ENCODE measurements at regions not wholly inside any gene's neighbourhood (a gene's known extent, or its start where the extent isn't known, plus 50 kb on each side); places are given as distances from the start of the nearest gene placed in this dataset.

- Histone ChIP-seq H3K4ac (ENCODE audit: low read depth, low read length) (no peak overlapping the region), H3K4me3 (ENCODE audit: insufficient read depth, low read depth, low read length) (no peak overlapping the region), H3K79me1 (ENCODE audit: low read depth in 1 of 2, low read length in 2 of 2) (no peaks in the 10 kb centered on the region), H4K8ac (ENCODE audit: low read depth in 2 of 2, low read length in 2 of 2) (no peak overlapping the region), H4K91ac (ENCODE audit: insufficient read depth, low read depth, low read length) (no peak overlapping the region), H3K27me3 (ENCODE audit: control insufficient read depth, insufficient read depth, low read length) (no peaks in the 10 kb centered on the region), H3K9me1 (ENCODE audit: insufficient read depth, low read length) (no peaks in the 10 kb centered on the region), H3K9ac (ENCODE audit: low read depth, low read length) (no peak overlapping the region), H2BK15ac (ENCODE audit: low read depth, low read length) (no peak overlapping the region), H3K56ac (ENCODE audit: extremely low read depth, insufficient read depth, low read length) (no peak overlapping the region), H3K23ac (ENCODE audit: low read depth, low read length) (no peak overlapping the region), H2AFZ (replicated peaks; ENCODE audit: low read length, poor library complexity) (no peak overlapping the region), H3K4me1 (ENCODE audit: control insufficient read depth, insufficient read depth, low read length) (no peaks in the 10 kb centered on the region), H3K4me2 (ENCODE audit: low read depth, low read length) (no peak overlapping the region), H3K9me3 (ENCODE audit: control insufficient read depth, insufficient read depth, low read length) (peaks cover 10% of the 10 kb centered on the region), H2AK5ac (ENCODE audit: low read depth, low read length) (no peak overlapping the region), H3K14ac (replicated peaks; ENCODE audit: low read depth, low read length) (no peak overlapping the region), H2AK9ac (replicated peaks; ENCODE audit: low read depth, low read length, poor library complexity) (no peak overlapping the region), H2BK20ac (ENCODE audit: low read depth, low read length) (no peak overlapping the region), H3K18ac (ENCODE audit: low read depth, low read length) (no peak overlapping the region), H3K27ac (ENCODE audit: insufficient read depth, low read length) (no peak overlapping the region), H4K5ac (ENCODE audit: low read depth, low read length) (no peak overlapping the region), H2BK120ac (ENCODE audit: low read depth, low read length) (no peak overlapping the region), H4K20me1 (ENCODE audit: insufficient read depth, low read length) (no peaks in the 10 kb centered on the region), H3K36me3 (ENCODE audit: control insufficient read depth, insufficient read depth, low read length) (no peaks in the 10 kb centered on the region), H2BK5ac (ENCODE audit: low read depth, low read length, poor library complexity, severe bottlenecking) (no peak overlapping the region)
- dilution Hi-C loops (cut with HindIII; ENCODE audit: low sequenced_read_pairs, unreplicated experiment): no loop called here
- in situ Hi-C loops (cut with MboI; ENCODE audit: low sequenced_read_pairs): no loop called here
- DNase-seq (no peak), ATAC-seq (ENCODE audit: low read depth) (no peak)
- WGBS, 2 experiments (ENCODE audit: extremely low coverage in 2 of 2, insufficient read length in 1 of 2): no CpG with 5 or more reads among the region's 3 CpGs
- ChIA-PET POLR2A (ENCODE audit: unreplicated experiment) (no interaction called here), CTCF (no interaction called here)
- TF ChIP-seq MAFK (IDR thresholded peaks at IDR 0.05; ENCODE audit: low read depth, low read length): no peak
- no peak for TF ChIP-seq ELK1 (IDR thresholded peaks at IDR 0.05; ENCODE audit: borderline replicate concordance, low read depth, low read length)
- TF ChIP-seq MXI1 (IDR thresholded peaks at IDR 0.05; ENCODE audit: borderline replicate concordance, low read depth, low read length): no peak
- no peak for TF ChIP-seq POLR2A (IDR thresholded peaks at IDR 0.05; ENCODE audit: low read depth, low read length)
- TF ChIP-seq RAD21 (IDR thresholded peaks at IDR 0.05; ENCODE audit: low read length): no peak
- TF ChIP-seq, protein P1, sequence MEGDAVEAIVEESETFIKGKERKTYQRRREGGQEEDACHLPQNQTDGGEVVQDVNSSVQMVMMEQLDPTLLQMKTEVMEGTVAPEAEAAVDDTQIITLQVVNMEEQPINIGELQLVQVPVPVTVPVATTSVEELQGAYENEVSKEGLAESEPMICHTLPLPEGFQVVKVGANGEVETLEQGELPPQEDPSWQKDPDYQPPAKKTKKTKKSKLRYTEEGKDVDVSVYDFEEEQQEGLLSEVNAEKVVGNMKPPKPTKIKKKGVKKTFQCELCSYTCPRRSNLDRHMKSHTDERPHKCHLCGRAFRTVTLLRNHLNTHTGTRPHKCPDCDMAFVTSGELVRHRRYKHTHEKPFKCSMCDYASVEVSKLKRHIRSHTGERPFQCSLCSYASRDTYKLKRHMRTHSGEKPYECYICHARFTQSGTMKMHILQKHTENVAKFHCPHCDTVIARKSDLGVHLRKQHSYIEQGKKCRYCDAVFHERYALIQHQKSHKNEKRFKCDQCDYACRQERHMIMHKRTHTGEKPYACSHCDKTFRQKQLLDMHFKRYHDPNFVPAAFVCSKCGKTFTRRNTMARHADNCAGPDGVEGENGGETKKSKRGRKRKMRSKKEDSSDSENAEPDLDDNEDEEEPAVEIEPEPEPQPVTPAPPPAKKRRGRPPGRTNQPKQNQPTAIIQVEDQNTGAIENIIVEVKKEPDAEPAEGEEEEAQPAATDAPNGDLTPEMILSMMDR (conservative IDR thresholded peaks at IDR 0.05; ENCODE audit: low read depth, low read length): no peak
- TF ChIP-seq FOS (IDR thresholded peaks at IDR 0.05; ENCODE audit: low read depth, low read length): no peak
- TF ChIP-seq SMC3 (IDR thresholded peaks at IDR 0.05; ENCODE audit: low read depth, low read length): no peak
- no peak for TF ChIP-seq CEBPB (IDR thresholded peaks at IDR 0.05; ENCODE audit: low read depth, low read length)
- no peak for TF ChIP-seq BHLHE40 (IDR thresholded peaks at IDR 0.05; ENCODE audit: low read depth, low read length)
- TF ChIP-seq RCOR1 (IDR thresholded peaks at IDR 0.05; ENCODE audit: insufficient replicate concordance, low read length): no peak
- TF ChIP-seq NFE2L2 (IDR thresholded peaks at IDR 0.05; ENCODE audit: low read depth, low read length): no peak
- TF ChIP-seq MAZ (IDR thresholded peaks at IDR 0.05; ENCODE audit: borderline replicate concordance, low read depth, low read length): no peak
- no peak for TF ChIP-seq USF2 (IDR thresholded peaks at IDR 0.05; ENCODE audit: low read depth, low read length)
- no peak for TF ChIP-seq RFX5 (IDR thresholded peaks at IDR 0.05; ENCODE audit: low read depth, low read length)
- no peak for TF ChIP-seq CHD1 (IDR thresholded peaks at IDR 0.05; ENCODE audit: low read depth, low read length)
- intact Hi-C loops (cut with micrococcal nuclease): no loop called here
- BruUV-seq (replicated peaks): no TSS peak
Measured at GRCh38 chr16:6407596-6407995, 925.0 kb upstream of the RBFOX1 start.
